Memory B cell (primary cell): ENCODE measurements at regions not wholly inside any gene's neighbourhood (a gene's known extent, or its start where the extent isn't known, plus 50 kb on each side); places are given as distances from the start of the nearest gene placed in this dataset.

Source experiments
- ATAC-seq: fragments of 150-1000 bp; cut with Tn5 transposase; 2 replicates; pipeline ENCODE4 v1.10.0; 2021; ENCODE audit warnings: low read depth, mild to moderate bottlenecking, moderate library complexity
- DNase-seq, 2 donors: peaks; one replicate each; pipeline ENCODE4 v3.0.0; 2022; ENCODE audit warnings: low spot score in 2 of 2
- H3K27ac Mint-ChIP-seq: one replicate; pipeline ENCODE4 v1.8.0; 2022; ENCODE audit warnings: mild to moderate bottlenecking, moderate library complexity, mixed read lengths
- H3K27me3 Mint-ChIP-seq: one replicate; pipeline ENCODE4 v1.8.0; 2022; ENCODE audit warnings: mixed read lengths
- H3K36me3 Mint-ChIP-seq: one replicate; pipeline ENCODE4 v1.8.0; 2022; ENCODE audit warnings: mild to moderate bottlenecking, mixed read lengths
- H3K4me1 Mint-ChIP-seq: one replicate; pipeline ENCODE4 v1.8.0; 2022; ENCODE audit warnings: mixed read lengths
- H3K4me3 Mint-ChIP-seq: one replicate; pipeline ENCODE4 v1.8.0; 2022; ENCODE audit warnings: mild to moderate bottlenecking, moderate library complexity, mixed read lengths
- H3K9me3 Mint-ChIP-seq: one replicate; pipeline ENCODE4 v1.8.0; 2022; ENCODE audit warnings: mixed read lengths

DNA sequence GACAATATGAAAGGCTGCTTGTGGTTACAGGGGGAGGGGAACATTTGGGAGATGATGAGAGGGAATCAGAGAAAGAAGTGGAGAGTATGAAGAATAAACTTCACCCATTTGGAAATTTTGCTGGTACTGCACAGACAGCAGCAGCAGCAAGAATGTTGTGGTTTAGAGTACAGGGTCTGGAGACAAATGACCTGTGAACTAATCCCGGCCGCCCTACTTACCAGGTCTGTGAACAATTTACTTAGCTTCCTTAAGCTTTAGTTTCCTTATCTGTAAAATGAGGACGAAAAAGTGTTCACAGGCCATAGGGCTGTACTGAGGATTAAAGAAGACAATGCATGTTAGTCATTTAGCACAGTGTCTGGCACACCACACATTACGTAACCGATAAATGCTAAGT lies 685.4 kb upstream of the CELF4 start:
- no peak for DNase-seq
- Mint-ChIP-seq H3K9me3 (peaks cover 2% of the 10 kb centered on the region), H3K36me3 (no peaks in the 10 kb centered on the region), H3K27me3 (no peaks in the 10 kb centered on the region), H3K27ac (no peak overlapping the region), H3K4me1 (no peaks in the 10 kb centered on the region), H3K4me3 (no peak overlapping the region)
- no peak for ATAC-seq

GRCh38 chr18:38244480-38244879 lies 678.9 kb upstream of the CELF4 start:
- DNase-seq (no peak), ATAC-seq (no peak)
- Mint-ChIP-seq H3K36me3 (no peaks in the 10 kb centered on the region), H3K4me1 (no peaks in the 10 kb centered on the region), H3K27ac (no peak overlapping the region), H3K9me3 (peaks cover 2% of the 10 kb centered on the region), H3K4me3 (no peak overlapping the region), H3K27me3 (no peaks in the 10 kb centered on the region)

- no peak for ATAC-seq
- Mint-ChIP-seq H3K9me3 (peaks cover 2% of the 10 kb centered on the region), H3K27ac (no peak overlapping the region), H3K4me1 (no peaks in the 10 kb centered on the region), H3K4me3 (no peak overlapping the region), H3K36me3 (no peaks in the 10 kb centered on the region), H3K27me3 (no peaks in the 10 kb centered on the region)
- no peak for DNase-seq
These were observed 677.7 kb upstream of the CELF4 start for GRCh38 chr18:38243291-38243690.

GRCh38 chr18:38241736-38242135 lies 676.1 kb upstream of the CELF4 start:
- DNase-seq (no peak), ATAC-seq (no peak)
- no peaks in the 10 kb centered on the region for H3K4me1 Mint-ChIP-seq
- peaks cover 4% of the 10 kb centered on the region for H3K9me3 Mint-ChIP-seq
- H3K27ac Mint-ChIP-seq: no peak overlapping the region
- H3K27me3 Mint-ChIP-seq: no peaks in the 10 kb centered on the region
- H3K4me3 Mint-ChIP-seq: no peak overlapping the region
- no peaks in the 10 kb centered on the region for H3K36me3 Mint-ChIP-seq

DNA sequence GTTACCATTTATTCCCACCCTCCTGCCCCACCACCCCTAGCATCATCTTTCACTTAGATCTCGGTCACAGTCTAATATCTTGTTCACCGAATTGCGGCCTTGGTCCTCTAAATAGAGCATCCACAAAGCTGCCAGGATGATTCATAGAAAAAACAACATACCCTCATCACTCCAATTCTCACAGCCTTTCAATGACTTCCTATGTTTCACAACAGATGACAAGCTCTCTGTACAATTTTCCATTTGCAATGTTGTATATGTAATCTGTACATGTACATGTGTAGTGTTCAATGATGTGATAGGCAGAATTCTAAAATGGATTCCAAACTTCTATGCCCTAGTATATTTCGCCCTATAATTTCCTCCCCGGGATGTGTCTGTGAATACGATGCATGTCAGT lies 675.6 kb upstream of the CELF4 start:
- Mint-ChIP-seq H3K4me3 (no peak overlapping the region), H3K36me3 (no peaks in the 10 kb centered on the region), H3K4me1 (no peaks in the 10 kb centered on the region), H3K9me3 (peaks cover 5% of the 10 kb centered on the region), H3K27me3 (no peaks in the 10 kb centered on the region), H3K27ac (no peak overlapping the region)
- no peak for DNase-seq
- no peak for ATAC-seq

DNA sequence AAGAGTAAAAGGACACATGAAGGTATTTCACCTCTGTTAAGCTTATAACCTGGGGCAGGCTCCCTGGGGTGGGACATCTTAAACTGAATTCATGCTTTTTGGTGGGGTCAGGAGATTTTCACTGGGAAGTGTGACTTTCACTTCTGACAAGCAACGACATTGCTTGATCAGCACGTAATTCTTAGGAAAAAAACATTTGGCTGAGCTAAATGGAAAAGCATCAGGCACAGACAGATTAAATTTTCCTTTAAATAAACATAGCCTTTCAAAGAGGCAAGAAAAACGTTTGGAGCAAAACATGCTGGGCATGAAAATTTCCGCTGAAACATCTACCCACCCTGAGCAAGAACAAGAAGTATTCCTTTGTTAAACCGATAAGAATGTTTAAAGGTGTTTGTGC lies 674.0 kb upstream of the CELF4 start:
- Mint-ChIP-seq H3K36me3 (no peaks in the 10 kb centered on the region), H3K27me3 (no peaks in the 10 kb centered on the region), H3K9me3 (peaks cover 5% of the 10 kb centered on the region), H3K4me3 (no peak overlapping the region), H3K27ac (no peak overlapping the region), H3K4me1 (no peaks in the 10 kb centered on the region)
- ATAC-seq: no peak
- DNase-seq: no peak

DNA sequence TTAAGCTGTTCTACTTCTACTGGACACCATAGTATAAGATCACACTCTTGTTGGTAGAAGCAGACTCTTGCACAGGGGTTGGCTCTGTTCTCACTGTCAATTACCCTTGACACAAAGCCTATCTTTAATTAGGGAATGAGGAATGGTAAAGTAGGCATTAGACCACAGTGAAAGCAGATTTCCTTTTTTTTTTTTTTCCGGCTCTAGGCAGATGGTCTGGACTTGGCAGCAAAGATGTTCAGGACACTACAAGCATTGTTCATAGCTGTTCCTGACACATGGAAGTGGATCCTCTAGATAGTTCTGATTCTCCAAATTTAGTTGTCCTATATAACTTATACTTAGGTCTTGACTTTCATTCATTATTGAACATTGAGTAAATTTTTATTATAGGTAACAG lies 672.2 kb upstream of the CELF4 start:
- Mint-ChIP-seq H3K9me3 (peaks cover 5% of the 10 kb centered on the region), H3K36me3 (no peaks in the 10 kb centered on the region), H3K4me1 (no peaks in the 10 kb centered on the region), H3K4me3 (no peak overlapping the region), H3K27ac (no peak overlapping the region), H3K27me3 (no peaks in the 10 kb centered on the region)
- ATAC-seq: no peak
- no peak for DNase-seq

DNA sequence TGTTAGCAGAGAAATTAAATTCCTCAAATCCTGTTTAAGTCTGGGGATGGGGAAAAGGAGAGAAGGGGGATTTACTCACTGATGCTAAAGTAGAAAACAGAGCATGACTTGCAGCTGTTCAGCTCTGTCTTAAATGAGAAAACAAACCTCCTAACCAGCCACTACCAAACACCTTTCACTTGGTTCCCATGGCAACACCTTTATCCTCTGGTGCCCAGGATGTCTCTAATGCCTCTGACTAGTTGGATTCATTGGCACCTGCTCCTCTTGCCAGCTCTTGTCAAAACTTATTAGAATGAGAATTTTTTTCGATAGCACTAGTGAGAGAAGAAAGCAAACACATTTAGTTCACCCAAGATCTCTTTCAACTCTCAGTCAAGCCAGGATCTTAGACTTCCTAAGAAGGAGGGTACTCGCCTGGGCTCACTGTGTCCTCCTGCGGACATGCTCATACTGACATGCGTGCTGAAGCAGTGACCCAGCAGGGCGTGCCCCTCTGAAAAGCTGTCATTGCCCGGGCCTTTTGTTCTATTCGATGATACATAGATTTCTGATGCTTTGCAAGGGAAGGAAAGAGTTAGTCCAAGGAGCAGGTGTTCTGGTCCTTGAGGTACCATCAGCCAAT lies 656.0 kb upstream of the CELF4 start:
- no peaks in the 10 kb centered on the region for H3K36me3 Mint-ChIP-seq
- no peak overlapping the region for H3K27ac Mint-ChIP-seq
- no peak overlapping the region for H3K4me3 Mint-ChIP-seq
- ATAC-seq: no peak
- no peaks in the 10 kb centered on the region for H3K27me3 Mint-ChIP-seq
- DNase-seq: no peak
- H3K4me1 Mint-ChIP-seq: no peaks in the 10 kb centered on the region
- no peaks in the 10 kb centered on the region for H3K9me3 Mint-ChIP-seq

DNA sequence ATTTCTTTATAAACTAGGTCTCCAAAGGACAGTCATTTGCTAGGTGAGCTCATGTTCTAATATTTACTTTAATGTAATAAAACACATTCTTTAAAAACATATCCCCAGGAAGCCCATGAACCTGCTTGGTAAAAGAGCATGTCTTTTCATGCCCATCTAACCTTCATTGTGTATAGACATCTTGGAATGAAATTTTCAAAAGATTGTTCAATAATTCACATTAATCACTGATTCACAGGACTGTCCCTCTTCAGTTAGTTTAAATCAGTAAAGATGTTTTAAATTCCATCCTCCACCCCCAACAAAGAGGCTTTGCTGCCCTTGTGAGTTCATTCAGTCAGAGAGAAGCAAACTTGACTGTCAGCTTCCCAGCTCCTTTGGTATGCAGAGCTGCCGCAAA lies 633.4 kb upstream of the CELF4 start:
- no peaks in the 10 kb centered on the region for H3K4me1 Mint-ChIP-seq
- H3K36me3 Mint-ChIP-seq: no peaks in the 10 kb centered on the region
- no peak overlapping the region for H3K4me3 Mint-ChIP-seq
- H3K27me3 Mint-ChIP-seq: no peaks in the 10 kb centered on the region
- ATAC-seq: no peak
- peaks cover 5% of the 10 kb centered on the region for H3K9me3 Mint-ChIP-seq
- H3K27ac Mint-ChIP-seq: no peak overlapping the region
- no peak for DNase-seq

DNA sequence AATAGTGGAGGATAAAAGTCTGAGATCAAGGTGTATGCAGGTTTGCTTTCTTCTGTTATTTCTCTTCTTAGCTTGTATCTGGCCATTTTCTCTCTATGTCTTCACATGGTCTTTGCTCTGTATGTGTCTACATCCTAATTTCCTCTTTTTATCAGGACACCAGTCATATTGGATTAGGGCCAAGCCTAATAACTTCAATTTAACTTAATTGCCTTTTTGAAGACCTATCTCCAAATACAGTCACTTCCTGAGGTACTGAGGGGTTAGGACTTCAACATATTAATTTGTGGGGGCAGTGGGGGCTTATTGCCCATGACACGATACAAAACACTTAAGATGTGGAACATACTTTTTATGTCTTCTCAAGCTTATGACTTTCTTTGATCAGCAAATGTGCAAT lies 632.9 kb upstream of the CELF4 start:
- no peak for ATAC-seq
- no peak for DNase-seq
- Mint-ChIP-seq H3K36me3 (no peaks in the 10 kb centered on the region), H3K27me3 (no peaks in the 10 kb centered on the region), H3K9me3 (peaks cover 7% of the 10 kb centered on the region), H3K4me1 (no peaks in the 10 kb centered on the region), H3K27ac (no peak overlapping the region), H3K4me3 (no peak overlapping the region)

- Mint-ChIP-seq H3K4me1 (no peaks in the 10 kb centered on the region), H3K27me3 (no peaks in the 10 kb centered on the region), H3K36me3 (no peaks in the 10 kb centered on the region), H3K4me3 (no peak overlapping the region), H3K9me3 (peaks cover 2% of the 10 kb centered on the region), H3K27ac (no peak overlapping the region)
- DNase-seq: no peak
- ATAC-seq: no peak
These were observed 620.9 kb upstream of the CELF4 start for GRCh38 chr18:38186491-38186890.

DNA sequence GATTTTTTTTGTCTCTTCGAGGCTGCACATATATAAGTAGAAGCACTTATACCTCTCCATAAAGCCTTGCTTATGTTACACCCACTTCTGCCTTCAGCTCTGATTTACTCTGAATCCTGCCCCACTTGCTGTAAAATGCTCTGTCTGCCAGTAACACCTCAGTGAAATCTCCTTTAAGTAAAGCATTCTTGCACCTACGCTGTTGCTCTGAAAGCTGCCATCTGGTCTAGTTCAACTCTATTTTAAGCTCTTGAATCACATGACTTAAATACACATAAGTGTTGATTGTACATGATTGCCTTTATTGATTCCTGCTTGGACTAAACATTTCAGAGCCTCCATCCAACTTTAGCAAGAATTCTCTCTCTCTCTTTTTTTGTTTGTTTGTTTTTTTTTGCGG lies 609.0 kb upstream of the CELF4 start:
- no peaks in the 10 kb centered on the region for H3K4me1 Mint-ChIP-seq
- no peaks in the 10 kb centered on the region for H3K36me3 Mint-ChIP-seq
- no peak overlapping the region for H3K27ac Mint-ChIP-seq

GRCh38 chr18:38174173-38174572 lies 608.6 kb upstream of the CELF4 start:
- Mint-ChIP-seq H3K36me3 (no peaks in the 10 kb centered on the region), H3K9me3 (peaks cover 10% of the 10 kb centered on the region), H3K27me3 (no peaks in the 10 kb centered on the region), H3K27ac (no peak overlapping the region), H3K4me3 (no peak overlapping the region), H3K4me1 (no peaks in the 10 kb centered on the region)
- no peak for DNase-seq
- no peak for ATAC-seq

More for the DNA sequence above, 609.0 kb upstream of the CELF4 start:
- peaks cover 9% of the 10 kb centered on the region for H3K9me3 Mint-ChIP-seq
- DNase-seq (no peak), ATAC-seq (no peak)
- no peak overlapping the region for H3K4me3 Mint-ChIP-seq
- H3K27me3 Mint-ChIP-seq: no peaks in the 10 kb centered on the region

GRCh38 chr18:38170845-38171244 lies 605.2 kb upstream of the CELF4 start:
- Mint-ChIP-seq H3K4me3 (no peak overlapping the region), H3K9me3 (peaks cover 9% of the 10 kb centered on the region), H3K27ac (no peak overlapping the region), H3K27me3 (no peaks in the 10 kb centered on the region), H3K4me1 (no peaks in the 10 kb centered on the region), H3K36me3 (no peaks in the 10 kb centered on the region)
- DNase-seq (no peak), ATAC-seq (no peak)

- H3K36me3 Mint-ChIP-seq: no peaks in the 10 kb centered on the region
- no peak overlapping the region for H3K27ac Mint-ChIP-seq
- no peaks in the 10 kb centered on the region for H3K27me3 Mint-ChIP-seq
- no peak overlapping the region for H3K4me3 Mint-ChIP-seq
- H3K9me3 Mint-ChIP-seq: peaks cover 5% of the 10 kb centered on the region
- ATAC-seq: no peak
- DNase-seq: no peak
- no peaks in the 10 kb centered on the region for H3K4me1 Mint-ChIP-seq
These were observed 602.0 kb upstream of the CELF4 start for GRCh38 chr18:38167623-38168022.
